Peyer's patch (tissue), 4 donors: ENCODE measurements at regions not wholly inside any gene's neighbourhood (a gene's known extent, or its start where the extent isn't known, plus 50 kb on each side); places are given as distances from the start of the nearest gene placed in this dataset.

Experiments used
- DNase-seq, 3 donors: peaks; one replicate each; pipeline ENCODE4 v3.0.0-alpha.2; 2017 to 2019
- H3K27ac ChIP-seq, 4 donors: fragments of 200-600 bp; sonication (generic); one replicate each; pipeline ENCODE4 v1.5.1; 2016 to 2019
- H3K27me3 ChIP-seq, 2 donors: fragments of 200-600 bp; sonication (generic); one replicate each; pipeline ENCODE4 v1.5.1; 2019
- H3K36me3 ChIP-seq, 3 donors: fragments of 200-600 bp; sonication (generic); one replicate each; pipeline ENCODE4 v1.5.1; 2016 to 2019
- H3K4me1 ChIP-seq, 4 donors: fragments of 200-600 bp; sonication (generic); one replicate each; pipeline ENCODE4 v1.5.1; 2016 to 2019
- H3K4me3 ChIP-seq, 4 donors: fragments of 200-600 bp; sonication (generic); 1 replicate in 3 of 4; 2 replicates in 1 of 4; pipeline ENCODE4 v1.5.1; 2016 to 2019; ENCODE audit warnings: mild to moderate bottlenecking in 1 of 4
- H3K9me3 ChIP-seq, 4 donors: fragments of 200-600 bp; sonication (generic); one replicate each; pipeline ENCODE4 v1.5.1; 2016 to 2019; ENCODE audit warnings: mild to moderate bottlenecking in 1 of 4
- CTCF ChIP-seq, 6 experiments: fragments of 450-650 bp in 4 of 6; fragments of 200-600 bp in 2 of 6; sonication (generic) in 1 of 6; IDR thresholded peaks; one replicate each; pipeline ENCODE4 v1.5.1; 2017 to 2019; ENCODE audit warnings: antibody characterized with exemption in 6 of 6, mild to moderate bottlenecking in 3 of 6, moderate library complexity in 1 of 6
- POLR2A ChIP-seq, 2 donors: fragments of 450-650 bp; IDR thresholded peaks; one replicate each; pipeline ENCODE4 v1.5.1; 2017; ENCODE audit warnings: antibody characterized with exemption in 2 of 2, mild to moderate bottlenecking in 2 of 2, moderate library complexity in 2 of 2

GRCh38 chr2:60657673-60658072, 98.4 kb upstream of the PAPOLG start:
- H3K4me3 ChIP-seq, result no peak overlapping the region
- DNase-seq, result no peak
- no peaks in the 10 kb centered on the region for H3K27me3 ChIP-seq
- H3K9me3 ChIP-seq, result no peaks in the 10 kb centered on the region
- no peaks in the 10 kb centered on the region for H3K36me3 ChIP-seq
- H3K27ac ChIP-seq, result no peak overlapping the region
- TF ChIP-seq CTCF (IDR thresholded peaks at IDR 0.05) (no peak), POLR2A (IDR thresholded peaks at IDR 0.05) (no peak)
- H3K4me1 ChIP-seq, result no peaks in the 10 kb centered on the region

DNA sequence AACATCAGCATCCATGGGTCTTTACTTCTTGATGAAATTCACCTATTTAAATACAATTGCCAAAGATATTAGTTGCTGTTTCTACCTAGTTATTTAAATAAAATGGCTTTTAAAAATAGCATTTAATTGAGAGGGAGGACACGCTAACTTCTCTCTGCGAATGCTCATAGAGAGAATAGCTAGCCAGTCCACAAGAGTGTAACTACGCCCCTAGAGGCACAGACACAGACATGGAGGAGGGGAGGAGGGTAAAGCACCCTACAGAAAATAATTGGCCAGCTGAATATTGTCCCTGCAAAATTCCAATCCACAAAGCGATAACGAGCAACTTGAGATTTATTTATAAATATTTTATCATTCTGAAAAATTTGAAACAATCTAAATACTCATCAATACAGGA, 97.0 kb upstream of the PAPOLG start:
- Histone ChIP-seq H3K9me3 (no peaks in the 10 kb centered on the region), H3K4me1 (no peaks in the 10 kb centered on the region), H3K27me3 (no peaks in the 10 kb centered on the region), H3K27ac (no peak overlapping the region), H3K36me3 (no peaks in the 10 kb centered on the region), H3K4me3 (no peak overlapping the region)
- TF ChIP-seq CTCF (IDR thresholded peaks at IDR 0.05), result no peak
- TF ChIP-seq POLR2A (IDR thresholded peaks at IDR 0.05), result no peak
- no peak for DNase-seq

DNA sequence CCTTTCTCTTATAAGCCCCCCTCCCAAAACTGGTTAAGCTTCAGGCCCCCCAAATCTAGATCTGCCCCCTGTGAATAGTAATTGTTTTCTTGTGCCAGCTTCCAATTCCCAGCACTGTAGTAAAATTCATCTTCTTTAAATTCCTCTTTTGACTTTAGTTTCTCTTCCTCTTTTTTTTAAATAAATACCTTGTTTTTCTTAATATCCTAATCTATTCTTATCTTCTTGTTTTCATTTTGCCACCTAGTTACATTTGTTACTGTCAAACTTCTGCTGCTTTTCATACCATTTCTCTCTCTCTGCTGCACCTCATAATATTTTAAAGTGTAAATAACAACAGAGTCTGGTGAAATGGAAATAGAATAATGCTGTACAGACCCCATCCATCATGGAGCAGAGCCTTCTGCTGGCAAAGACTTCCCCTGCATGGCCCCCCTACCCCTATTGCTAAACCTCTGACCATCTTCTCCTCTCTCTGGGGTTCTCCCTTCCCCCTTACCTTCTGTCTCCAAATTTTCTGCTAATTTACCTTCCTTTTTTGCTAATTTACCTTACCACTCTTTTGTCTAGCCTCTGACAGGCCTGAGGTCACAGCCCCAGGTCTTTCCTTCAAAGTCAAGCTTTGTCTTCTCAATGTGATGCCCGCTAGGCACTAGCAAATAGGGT, 94.9 kb upstream of the PAPOLG start:
- H3K36me3 ChIP-seq, result no peaks in the 10 kb centered on the region
- TF ChIP-seq CTCF (IDR thresholded peaks at IDR 0.05), result no peak
- TF ChIP-seq POLR2A (IDR thresholded peaks at IDR 0.05), result no peak
- H3K27ac ChIP-seq, result peak overlapping the region in 1 of 4 donors; percentile 64
- no peaks in the 10 kb centered on the region for H3K4me1 ChIP-seq
- H3K27me3 ChIP-seq, result no peaks in the 10 kb centered on the region
- H3K4me3 ChIP-seq, result no peak overlapping the region
- DNase-seq, result no peak
- H3K9me3 ChIP-seq, result no peaks in the 10 kb centered on the region

- H3K36me3 ChIP-seq, result no peaks in the 10 kb centered on the region
- TF ChIP-seq CTCF (IDR thresholded peaks at IDR 0.05) (no peak), POLR2A (IDR thresholded peaks at IDR 0.05) (no peak)
- no peak overlapping the region for H3K27ac ChIP-seq
- H3K4me3 ChIP-seq, result no peak overlapping the region
- H3K27me3 ChIP-seq, result no peaks in the 10 kb centered on the region
- H3K9me3 ChIP-seq, result no peaks in the 10 kb centered on the region
- DNase-seq, result no peak
- H3K4me1 ChIP-seq, result no peaks in the 10 kb centered on the region
These were observed 93.3 kb upstream of the PAPOLG start for GRCh38 chr2:60662781-60663180.

- H3K4me3 ChIP-seq, result no peak overlapping the region
- peaks cover 0 to 4% (median 0%) of the 10 kb centered on the region in 4 donors for H3K4me1 ChIP-seq
- no peaks in the 10 kb centered on the region for H3K27me3 ChIP-seq
- H3K9me3 ChIP-seq, result no peaks in the 10 kb centered on the region
- H3K27ac ChIP-seq, result no peak overlapping the region
- no peaks in the 10 kb centered on the region for H3K36me3 ChIP-seq
- DNase-seq, result no peak
- TF ChIP-seq CTCF (IDR thresholded peaks at IDR 0.05) (no peak), POLR2A (IDR thresholded peaks at IDR 0.05) (no peak)
These were observed 84.1 kb upstream of the PAPOLG start for GRCh38 chr2:60671966-60672365.
